Mesendoderm (in vitro differentiated cells): ENCODE measurements at regions not wholly inside any gene's neighbourhood (a gene's known extent, or its start where the extent isn't known, plus 50 kb on each side); places are given as distances from the start of the nearest gene placed in this dataset.
A peak's percentile ranks its signal among the peaks of the same experiment; 100 is the strongest.

Experiments used
- DNase-seq: peaks from one replicate; pipeline ENCODE4 v3.0.0; 2013
- H2AK5ac ChIP-seq: 2 replicates; pipeline ENCODE4 v1.6.1; 2013; ENCODE audit warnings: low read length, inconsistent platforms
- H2BK120ac ChIP-seq: 2 replicates; pipeline ENCODE4 v1.6.1; 2013; ENCODE audit warnings: low read depth, mild to moderate bottlenecking, low read length, moderate library complexity, mixed read lengths
- H2BK15ac ChIP-seq: replicated peaks from 2 replicates; pipeline ENCODE4 v1.6.1; 2013; ENCODE audit warnings: low read depth, mild to moderate bottlenecking, moderate library complexity
- H2BK5ac ChIP-seq: 2 replicates; pipeline ENCODE4 v1.6.1; 2013; ENCODE audit warnings: low read length, inconsistent platforms
- H3K18ac ChIP-seq: 2 replicates; pipeline ENCODE4 v1.6.1; 2013; ENCODE audit warnings: mild to moderate bottlenecking, low read length, mixed read lengths
- H3K23ac ChIP-seq: one replicate; pipeline ENCODE4 v1.6.1; 2013; ENCODE audit warnings: low read length
- H3K27ac ChIP-seq: 2 replicates; pipeline ENCODE4 v1.5.1; 2013; ENCODE audit warnings: low read depth, mild to moderate bottlenecking, inconsistent platforms, low read length, moderate library complexity
- H3K27me3 ChIP-seq: 2 replicates; pipeline ENCODE4 v1.6.1; 2013; ENCODE audit warnings: low read length, control low read depth, mild to moderate bottlenecking, inconsistent platforms; ENCODE audit not compliant: insufficient read depth, poor library complexity
- H3K36me3 ChIP-seq: 2 replicates; pipeline ENCODE4 v1.6.1; 2013; ENCODE audit warnings: low read length, inconsistent platforms; ENCODE audit not compliant: control insufficient read depth, insufficient read depth
- H3K4ac ChIP-seq: one replicate; pipeline ENCODE4 v1.6.1; 2013; ENCODE audit warnings: low read depth, mild to moderate bottlenecking, low read length, moderate library complexity
- H3K4me1 ChIP-seq: 2 replicates; pipeline ENCODE4 v1.6.1; 2013; ENCODE audit warnings: low read depth, low read length, inconsistent platforms; ENCODE audit not compliant: control insufficient read depth
- H3K4me2 ChIP-seq: 2 replicates; pipeline ENCODE4 v1.6.1; 2013; ENCODE audit warnings: low read length
- H3K4me3 ChIP-seq: 2 replicates; pipeline ENCODE4 v1.5.1; 2013; ENCODE audit warnings: mild to moderate bottlenecking, low read length
- H3K56ac ChIP-seq: one replicate; pipeline ENCODE4 v1.6.1; 2013; ENCODE audit warnings: low read length
- H3K79me1 ChIP-seq: 2 replicates; pipeline ENCODE4 v1.6.1; 2013; ENCODE audit warnings: low read length, inconsistent platforms
- H3K79me2 ChIP-seq: 2 replicates; pipeline ENCODE4 v1.6.1; 2013; ENCODE audit warnings: mild to moderate bottlenecking, low read length; ENCODE audit not compliant: control insufficient read depth, insufficient read depth
- H3K9ac ChIP-seq: 2 replicates; pipeline ENCODE4 v1.6.1; 2013; ENCODE audit warnings: low read length, inconsistent platforms
- H4K5ac ChIP-seq: one replicate; pipeline ENCODE4 v1.6.1; 2013; ENCODE audit warnings: low read length
- H4K8ac ChIP-seq: one replicate; pipeline ENCODE4 v1.6.1; 2013; ENCODE audit warnings: low read depth, mild to moderate bottlenecking, control low read depth, low read length, moderate library complexity
- WGBS: extraction: QIAGEN DNeasy Blood & Tissue Kit; methylation state at CpG from one replicate; pipeline ENCODE4 v1.1.7; 2013; ENCODE audit warnings: low lambda C conversion rate, missing lambda C conversion rate; ENCODE audit not compliant: insufficient coverage; ENCODE audit errors: extremely low coverage; 5-methylcytosine and 5-hydroxymethylcytosine counted together

GRCh38 chr17:53186001-53186400 lies 636.7 kb upstream of the KIF2B start:
- Histone ChIP-seq H4K8ac (no peak overlapping the region), H3K79me1 (no peaks in the 10 kb centered on the region), H2BK120ac (no peak overlapping the region), H2BK5ac (no peak overlapping the region), H3K4me1 (no peaks in the 10 kb centered on the region), H3K79me2 (no peaks in the 10 kb centered on the region), H3K36me3 (no peaks in the 10 kb centered on the region), H3K4me2 (no peak overlapping the region), H2BK15ac (no peak overlapping the region), H3K9ac (no peak overlapping the region), H3K56ac (no peak overlapping the region), H2AK5ac (no peak overlapping the region), H4K5ac (no peak overlapping the region), H3K27ac (no peak overlapping the region), H3K4ac (no peak overlapping the region), H3K4me3 (no peak overlapping the region), H3K27me3 (no peaks in the 10 kb centered on the region), H3K23ac (no peak overlapping the region), H3K18ac (no peak overlapping the region)
- DNase-seq: peak; percentile 11
- WGBS: no CpG with 5 or more reads among the region's 2 CpGs

GRCh38 chr17:53176629-53177028 lies 646.1 kb upstream of the KIF2B start:
- H3K18ac ChIP-seq: no peak overlapping the region
- H3K4me3 ChIP-seq: no peak overlapping the region
- no peak overlapping the region for H2BK5ac ChIP-seq
- H2BK15ac ChIP-seq: no peak overlapping the region
- H3K9ac ChIP-seq: no peak overlapping the region
- no peaks in the 10 kb centered on the region for H3K36me3 ChIP-seq
- no peak overlapping the region for H2AK5ac ChIP-seq
- no peak for DNase-seq
- no peaks in the 10 kb centered on the region for H3K79me1 ChIP-seq
- no peak overlapping the region for H3K56ac ChIP-seq
- H3K4me2 ChIP-seq: no peak overlapping the region
- H3K4me1 ChIP-seq: no peaks in the 10 kb centered on the region
- H3K79me2 ChIP-seq: no peaks in the 10 kb centered on the region
- no peaks in the 10 kb centered on the region for H3K27me3 ChIP-seq
- no peak overlapping the region for H2BK120ac ChIP-seq
- H4K5ac ChIP-seq: no peak overlapping the region
- no peak overlapping the region for H3K27ac ChIP-seq
- no peak overlapping the region for H3K23ac ChIP-seq
- H4K8ac ChIP-seq: no peak overlapping the region
- H3K4ac ChIP-seq: no peak overlapping the region

GRCh38 chr17:53168413-53168812 lies 654.3 kb upstream of the KIF2B start:
- Histone ChIP-seq H3K4me3 (no peak overlapping the region), H2BK15ac (no peak overlapping the region), H4K8ac (no peak overlapping the region), H2AK5ac (no peak overlapping the region), H3K27ac (no peak overlapping the region), H3K36me3 (no peaks in the 10 kb centered on the region), H3K23ac (no peak overlapping the region), H3K4ac (no peak overlapping the region), H2BK120ac (no peak overlapping the region), H3K18ac (no peak overlapping the region), H3K79me2 (no peaks in the 10 kb centered on the region), H2BK5ac (no peak overlapping the region), H3K56ac (no peak overlapping the region), H3K4me2 (no peak overlapping the region), H3K27me3 (no peaks in the 10 kb centered on the region), H3K79me1 (no peaks in the 10 kb centered on the region), H3K4me1 (no peaks in the 10 kb centered on the region), H3K9ac (no peak overlapping the region), H4K5ac (no peak overlapping the region)
- WGBS: no CpG with 5 or more reads among the region's 1 CpG
- no peak for DNase-seq

GRCh38 chr17:53166731-53167130 lies 656.0 kb upstream of the KIF2B start:
- no peaks in the 10 kb centered on the region for H3K36me3 ChIP-seq
- H3K27ac ChIP-seq: no peak overlapping the region
- no peak overlapping the region for H3K23ac ChIP-seq
- WGBS: no CpG with 5 or more reads among the region's 1 CpG
- no peak overlapping the region for H3K4ac ChIP-seq
- no peak overlapping the region for H4K8ac ChIP-seq
- no peak overlapping the region for H3K4me2 ChIP-seq
- H4K5ac ChIP-seq: no peak overlapping the region
- H3K79me2 ChIP-seq: no peaks in the 10 kb centered on the region
- H2BK120ac ChIP-seq: no peak overlapping the region
- H2BK5ac ChIP-seq: no peak overlapping the region
- H3K18ac ChIP-seq: no peak overlapping the region
- H3K79me1 ChIP-seq: no peaks in the 10 kb centered on the region
- DNase-seq: no peak
- H3K9ac ChIP-seq: no peak overlapping the region
- no peak overlapping the region for H2AK5ac ChIP-seq
- no peaks in the 10 kb centered on the region for H3K27me3 ChIP-seq
- no peak overlapping the region for H2BK15ac ChIP-seq
- H3K56ac ChIP-seq: no peak overlapping the region
- no peak overlapping the region for H3K4me3 ChIP-seq
- no peaks in the 10 kb centered on the region for H3K4me1 ChIP-seq

- no peak overlapping the region for H3K4ac ChIP-seq
- no peak overlapping the region for H3K23ac ChIP-seq
- no peak overlapping the region for H2BK120ac ChIP-seq
- H2BK5ac ChIP-seq: no peak overlapping the region
- H3K18ac ChIP-seq: no peak overlapping the region
- no peak overlapping the region for H3K4me2 ChIP-seq
- no peak overlapping the region for H2AK5ac ChIP-seq
- no peaks in the 10 kb centered on the region for H3K79me1 ChIP-seq
- no peak overlapping the region for H3K4me3 ChIP-seq
- no CpG with 5 or more reads among the region's 2 CpGs for WGBS
- no peaks in the 10 kb centered on the region for H3K36me3 ChIP-seq
- H3K79me2 ChIP-seq: no peaks in the 10 kb centered on the region
- no peak overlapping the region for H2BK15ac ChIP-seq
- H3K27me3 ChIP-seq: no peaks in the 10 kb centered on the region
- no peak overlapping the region for H3K27ac ChIP-seq
- H3K4me1 ChIP-seq: no peaks in the 10 kb centered on the region
- DNase-seq: peak; percentile 31
- no peak overlapping the region for H4K8ac ChIP-seq
- no peak overlapping the region for H4K5ac ChIP-seq
- no peak overlapping the region for H3K56ac ChIP-seq
- no peak overlapping the region for H3K9ac ChIP-seq
These were observed 672.5 kb upstream of the KIF2B start for GRCh38 chr17:53150101-53150698.

- Histone ChIP-seq H3K56ac (no peak overlapping the region), H3K4me3 (no peak overlapping the region), H3K18ac (no peak overlapping the region), H3K23ac (no peak overlapping the region), H4K5ac (no peak overlapping the region), H3K27me3 (no peaks in the 10 kb centered on the region), H2AK5ac (no peak overlapping the region), H2BK120ac (peak overlapping the region; percentile 61), H3K4me2 (no peak overlapping the region), H2BK5ac (no peak overlapping the region), H3K79me1 (no peaks in the 10 kb centered on the region), H3K36me3 (no peaks in the 10 kb centered on the region), H3K27ac (no peak overlapping the region), H3K9ac (no peak overlapping the region), H2BK15ac (no peak overlapping the region), H3K4me1 (no peaks in the 10 kb centered on the region), H4K8ac (no peak overlapping the region), H3K79me2 (no peaks in the 10 kb centered on the region), H3K4ac (no peak overlapping the region)
- DNase-seq: no peak
- WGBS: 100% methylated on average over 2 of the region's 3 CpGs
These were observed 673.4 kb upstream of the KIF2B start for GRCh38 chr17:53149316-53149715.
